Glutamatergic neuron (in vitro differentiated cells): ENCODE measurements at regions not wholly inside any gene's neighbourhood (a gene's known extent, or its start where the extent isn't known, plus 50 kb on each side); places are given as distances from the start of the nearest gene placed in this dataset.

Experiments
- DNase-seq: peaks from one replicate; pipeline ENCODE4 v3.0.0; 2022
- H3K27ac Mint-ChIP-seq: one replicate; pipeline ENCODE4 v1.8.0; 2020; ENCODE audit warnings: mild to moderate bottlenecking, mixed read lengths, inconsistent platforms; ENCODE audit not compliant: unreplicated experiment
- H3K27me3 Mint-ChIP-seq: one replicate; pipeline ENCODE4 v1.8.0; 2020; ENCODE audit warnings: mild to moderate bottlenecking, moderate library complexity, mixed read lengths, inconsistent platforms; ENCODE audit not compliant: unreplicated experiment
- H3K36me3 Mint-ChIP-seq: one replicate; pipeline ENCODE4 v1.8.0; 2020; ENCODE audit warnings: mild to moderate bottlenecking, mixed read lengths, inconsistent platforms; ENCODE audit not compliant: unreplicated experiment
- H3K4me1 Mint-ChIP-seq: one replicate; pipeline ENCODE4 v1.8.0; 2020; ENCODE audit warnings: mild to moderate bottlenecking, low read depth, mixed read lengths, inconsistent platforms; ENCODE audit not compliant: unreplicated experiment
- H3K4me3 Mint-ChIP-seq: one replicate; pipeline ENCODE4 v1.8.0; 2020; ENCODE audit warnings: mild to moderate bottlenecking, mixed read lengths, inconsistent platforms; ENCODE audit not compliant: unreplicated experiment
- H3K9me3 Mint-ChIP-seq: one replicate; pipeline ENCODE4 v1.8.0; 2020; ENCODE audit warnings: mild to moderate bottlenecking, moderate library complexity, mixed read lengths, inconsistent platforms; ENCODE audit not compliant: unreplicated experiment
- CTCF ChIP-seq: fragments of 200-600 bp; sonication (generic); IDR thresholded peaks from one replicate; pipeline ENCODE4 v1.5.0; 2021; ENCODE audit not compliant: partially characterized antibody, unreplicated experiment

DNA sequence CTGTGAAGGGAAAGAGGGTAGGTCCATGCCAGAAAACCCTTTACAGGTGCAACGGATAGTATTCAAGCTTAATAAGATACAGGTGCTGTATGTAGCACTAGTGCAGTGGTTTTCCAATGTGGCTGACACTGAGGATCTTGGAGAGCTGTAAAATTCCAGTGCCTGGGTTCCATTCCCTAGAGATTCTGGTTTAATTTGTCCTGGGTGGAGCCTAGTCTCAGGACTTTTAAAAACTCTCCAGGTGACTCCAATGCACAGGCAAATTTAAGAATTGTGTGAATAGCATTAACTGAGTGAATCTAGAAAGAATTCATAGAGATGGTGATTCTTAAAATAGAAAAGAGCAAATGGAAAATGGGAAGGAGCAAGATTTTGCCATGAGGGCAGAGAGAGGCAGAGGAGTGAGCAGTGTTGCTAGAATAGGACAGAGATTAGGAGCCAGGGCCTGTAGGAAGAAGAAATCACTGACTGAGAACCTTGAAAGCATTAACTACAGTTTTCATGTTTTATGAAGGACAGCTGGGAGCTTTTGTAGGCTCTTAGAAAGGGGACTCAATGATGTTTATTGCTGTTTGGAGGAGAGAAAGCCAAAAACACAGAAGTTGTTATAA, 261.8 kb downstream of the DLEU7 start:
- TF ChIP-seq CTCF, result no peak
- Mint-ChIP-seq H3K4me3 (no peak overlapping the region), H3K9me3 (peaks cover 2% of the 10 kb centered on the region), H3K4me1 (peaks cover 6% of the 10 kb centered on the region), H3K27me3 (peaks cover 1% of the 10 kb centered on the region), H3K27ac (no peak overlapping the region), H3K36me3 (no peaks in the 10 kb centered on the region)
- no peak for DNase-seq

DNA sequence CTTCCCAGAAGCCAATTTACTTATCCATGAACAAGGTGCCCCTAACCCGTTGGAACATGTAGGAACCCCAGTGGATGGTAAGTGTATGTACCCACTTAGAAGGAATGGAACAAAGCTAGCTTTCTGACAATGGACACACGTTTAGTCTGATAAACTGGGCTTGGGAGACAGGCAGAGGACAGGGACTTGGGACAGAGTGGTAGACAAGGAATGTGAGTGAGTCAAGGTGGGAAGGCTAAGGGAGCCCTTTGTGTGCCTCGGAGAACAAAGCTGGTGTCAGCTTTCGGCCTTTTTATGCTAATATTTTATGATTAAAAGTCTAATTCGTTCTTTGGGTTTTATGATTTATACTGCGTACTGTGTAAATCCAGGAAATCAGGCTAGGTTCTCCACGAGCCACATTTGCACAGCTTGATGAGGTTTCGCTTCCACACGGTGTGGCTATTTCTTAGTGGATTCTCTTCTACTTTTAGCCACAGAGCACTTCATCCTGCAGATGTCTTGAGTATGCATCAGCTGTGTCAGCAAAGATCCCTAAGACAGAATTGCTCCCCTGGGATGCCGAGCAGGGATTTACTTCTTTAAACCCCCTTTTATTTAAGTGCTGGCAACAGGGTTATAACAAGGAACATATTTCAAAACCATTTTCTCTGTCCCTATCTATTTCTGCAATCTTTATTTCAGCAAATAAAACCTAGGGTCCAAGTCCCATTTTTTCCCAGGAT, 258.5 kb downstream of the DLEU7 start:
- Mint-ChIP-seq H3K4me3 (peak overlapping the region; percentile 61), H3K27ac (no peak overlapping the region), H3K9me3 (peaks cover 2% of the 10 kb centered on the region), H3K27me3 (peaks cover 1% of the 10 kb centered on the region), H3K4me1 (peaks cover 6% of the 10 kb centered on the region), H3K36me3 (no peaks in the 10 kb centered on the region)
- TF ChIP-seq CTCF, result no peak
- DNase-seq, result no peak

GRCh38 chr13:50585674-50586413, 257.6 kb downstream of the DLEU7 start:
- Mint-ChIP-seq H3K27me3 (peaks cover 1% of the 10 kb centered on the region), H3K9me3 (peaks cover 2% of the 10 kb centered on the region), H3K4me3 (no peak overlapping the region), H3K36me3 (no peaks in the 10 kb centered on the region), H3K4me1 (peaks cover 6% of the 10 kb centered on the region), H3K27ac (no peak overlapping the region)
- DNase-seq, result no peak
- no peak for TF ChIP-seq CTCF

GRCh38 chr13:50586414-50587083, 256.9 kb downstream of the DLEU7 start:
- no peak for TF ChIP-seq CTCF
- Mint-ChIP-seq H3K27ac (no peak overlapping the region), H3K4me3 (no peak overlapping the region), H3K9me3 (peaks cover 2% of the 10 kb centered on the region), H3K4me1 (peaks cover 6% of the 10 kb centered on the region), H3K27me3 (peaks cover 1% of the 10 kb centered on the region), H3K36me3 (no peaks in the 10 kb centered on the region)
- DNase-seq, result no peak
